CD14-positive monocyte (primary cell): ENCODE measurements at regions not wholly inside any gene's neighbourhood (a gene's known extent, or its start where the extent isn't known, plus 50 kb on each side); places are given as distances from the start of the nearest gene placed in this dataset.

Source experiments
- DNase-seq, 3 donors: peaks; one replicate each; pipeline ENCODE4 v3.0.0-alpha.2; 2011 to 2022
- H2AFZ ChIP-seq: 2 replicates; pipeline ENCODE4 v1.6.0; 2012; ENCODE audit warnings: mild to moderate bottlenecking, low read depth, low read length, inconsistent platforms; ENCODE audit not compliant: insufficient read depth, poor library complexity, severe bottlenecking
- H3K27ac ChIP-seq, 2 donors: 1 replicate in 1 of 2; 2 replicates in 1 of 2; pipeline ENCODE4 v1.5.1; 2012 to 2013; ENCODE audit warnings: low read length in 2 of 2, control low read depth in 1 of 2, inconsistent platforms in 1 of 2, low read depth in 1 of 2, mild to moderate bottlenecking in 1 of 2
- H3K27me3 ChIP-seq, 2 donors: one replicate each; pipeline versions ENCODE4 v1.6.0 to v1.6.1; 2011 to 2013; ENCODE audit warnings: low read length in 2 of 2; ENCODE audit not compliant: control insufficient read depth in 2 of 2, insufficient read depth in 2 of 2
- H3K36me3 ChIP-seq, 2 donors: replicated peaks in 1 of 2; 1 replicate in 1 of 2; 2 replicates in 1 of 2; pipeline versions ENCODE4 v1.5.1 to v1.6.1; 2012 to 2013; ENCODE audit warnings: low read length in 2 of 2, control low read depth in 1 of 2, inconsistent platforms in 1 of 2, mild to moderate bottlenecking in 1 of 2; ENCODE audit not compliant: insufficient read depth in 2 of 2, control insufficient read depth in 1 of 2
- H3K4me1 ChIP-seq, 2 donors: 1 replicate in 1 of 2; 2 replicates in 1 of 2; pipeline versions ENCODE4 v1.5.1 to v1.6.1; 2012 to 2013; ENCODE audit warnings: low read length in 2 of 2, control low read depth in 1 of 2, inconsistent platforms in 1 of 2, mild to moderate bottlenecking in 1 of 2, moderate library complexity in 1 of 2; ENCODE audit not compliant: insufficient read depth in 2 of 2, control insufficient read depth in 1 of 2
- H3K4me2 ChIP-seq: replicated peaks from 2 replicates; pipeline ENCODE3; 2012; ENCODE audit warnings: low read length, moderate library complexity, mild to moderate bottlenecking; ENCODE audit not compliant: poor library complexity, severe bottlenecking; ENCODE audit errors: extremely low read depth
- H3K4me3 ChIP-seq, 3 experiments: fragments of 200-600 bp in 1 of 3; sonication (generic) in 1 of 3; replicated peaks in 1 of 3; 1 replicate in 2 of 3; 2 replicates in 1 of 3; pipeline ENCODE4 v1.5.1; 2011 to 2013; ENCODE audit warnings: low read length in 3 of 3, mild to moderate bottlenecking in 3 of 3, control low read depth in 2 of 3, low read depth in 2 of 3, inconsistent platforms in 1 of 3, moderate library complexity in 1 of 3
- H3K79me2 ChIP-seq: 2 replicates; pipeline ENCODE4 v1.6.0; 2012; ENCODE audit warnings: mild to moderate bottlenecking, control low read depth, inconsistent platforms, low read length, moderate library complexity; ENCODE audit not compliant: insufficient read depth
- H3K9ac ChIP-seq: 2 replicates; pipeline ENCODE4 v1.6.0; 2017; ENCODE audit warnings: low read length, mild to moderate bottlenecking; ENCODE audit not compliant: insufficient read depth, poor library complexity, severe bottlenecking
- H3K9me3 ChIP-seq, 2 donors: replicated peaks in 1 of 2; 1 replicate in 1 of 2; 2 replicates in 1 of 2; pipeline versions ENCODE4 v1.5.1 to v1.6.1; 2012 to 2013; ENCODE audit warnings: low read length in 2 of 2, control low read depth in 1 of 2; ENCODE audit not compliant: control insufficient read depth in 1 of 2, insufficient read depth in 1 of 2
- H4K20me1 ChIP-seq: 2 replicates; pipeline ENCODE4 v1.6.0; 2012; ENCODE audit warnings: mild to moderate bottlenecking, low read length, control low read depth, moderate library complexity; ENCODE audit not compliant: insufficient read depth
- H3K27ac Mint-ChIP-seq, 7 donors: one replicate each; pipeline ENCODE4 v1.8.0; 2020; ENCODE audit warnings: mild to moderate bottlenecking in 7 of 7, mixed read lengths in 7 of 7, moderate library complexity in 6 of 7, inconsistent platforms in 2 of 7
- H3K27me3 Mint-ChIP-seq, 3 donors: one replicate each; pipeline ENCODE4 v1.8.0; 2021 to 2022; ENCODE audit warnings: low read depth in 3 of 3, mild to moderate bottlenecking in 3 of 3, mixed read lengths in 3 of 3, moderate library complexity in 3 of 3, inconsistent platforms in 1 of 3
- H3K36me3 Mint-ChIP-seq, 2 donors: one replicate each; pipeline ENCODE4 v1.8.0; 2020; ENCODE audit warnings: mixed read lengths in 2 of 2, inconsistent platforms in 1 of 2, mild to moderate bottlenecking in 1 of 2
- H3K4me1 Mint-ChIP-seq: one replicate; pipeline ENCODE4 v1.8.0; 2020; ENCODE audit warnings: mild to moderate bottlenecking, mixed read lengths
- H3K4me3 Mint-ChIP-seq, 2 donors: one replicate each; pipeline ENCODE4 v1.8.0; 2020; ENCODE audit warnings: mild to moderate bottlenecking in 2 of 2, mixed read lengths in 2 of 2, moderate library complexity in 1 of 2
- H3K9me3 Mint-ChIP-seq, 7 donors: one replicate each; pipeline ENCODE4 v1.8.0; 2020 to 2022; ENCODE audit warnings: mixed read lengths in 7 of 7, mild to moderate bottlenecking in 6 of 7, moderate library complexity in 6 of 7, inconsistent platforms in 2 of 7
- CTCF ChIP-seq: fragments of 200-600 bp; IDR thresholded peaks from one replicate; pipeline ENCODE4 v1.8.0; 2022; ENCODE audit warnings: antibody characterized with exemption, mild to moderate bottlenecking
- WGBS: methylation state at CpG from one replicate; pipeline ENCODE4 v1.1.5; 2013; ENCODE audit warnings: missing lambda C conversion rate; ENCODE audit not compliant: insufficient coverage; 5-methylcytosine and 5-hydroxymethylcytosine counted together
- intact Hi-C, 2 donors: fragments of 100-400 bp; cut with micrococcal nuclease; formaldehyde crosslinking; loops; one replicate each; pipeline versions ENCODE4 v1.15.0 to v1.15.1; 2023

DNA sequence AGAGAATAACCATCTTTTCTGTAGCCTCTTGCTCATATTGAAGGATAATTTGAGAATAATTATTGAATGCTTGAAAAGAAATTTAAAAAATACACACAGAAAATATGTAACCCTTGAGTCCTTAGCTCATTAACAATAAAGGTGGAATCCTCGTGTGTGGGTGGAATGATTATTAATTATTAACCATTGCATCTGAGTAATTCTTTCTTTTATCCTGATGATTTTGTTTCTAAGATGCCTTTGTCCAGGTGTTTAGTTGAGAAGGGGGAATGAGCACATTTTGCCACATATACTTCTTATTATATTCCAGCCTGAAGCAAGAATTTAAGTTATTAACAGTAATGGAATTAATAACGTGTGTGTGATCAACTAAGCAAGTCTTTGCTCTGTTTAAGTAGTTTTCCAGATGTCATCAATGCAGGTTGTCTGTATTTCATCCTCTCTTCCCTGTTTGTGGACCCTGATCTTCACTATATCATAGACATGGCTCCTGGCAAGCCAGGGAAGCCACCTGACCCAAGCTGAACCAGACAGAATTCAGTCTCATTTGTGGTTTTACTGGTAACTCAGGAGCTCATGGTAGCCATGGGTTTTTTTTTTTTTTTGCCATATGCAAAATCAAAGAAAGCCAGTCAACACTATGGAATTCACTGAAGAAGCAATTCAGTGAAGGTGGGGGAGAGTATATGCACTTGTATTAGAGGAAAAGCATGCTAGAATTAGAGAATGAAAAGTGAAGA lies 144.3 kb downstream of the KIF20B start:
- Mint-ChIP-seq H3K27me3 (peaks cover 2 to 4% (median 4%) of the 10 kb centered on the region in 3 donors), H3K4me1 (peaks cover 10% of the 10 kb centered on the region), H3K4me3 (no peak overlapping the region), H3K36me3 (no peaks in the 10 kb centered on the region), H3K9me3 (peaks cover 0 to 8% (median 5%) of the 10 kb centered on the region in 7 donors), H3K27ac (no peak overlapping the region)
- no peak for DNase-seq
- Histone ChIP-seq H4K20me1 (no peaks in the 10 kb centered on the region), H3K9ac (no peak overlapping the region), H3K4me2 (no peak overlapping the region), H3K4me1 (peaks cover 7 to 10% of the 10 kb centered on the region in 2 donors), H3K27ac (no peak overlapping the region), H3K79me2 (no peaks in the 10 kb centered on the region), H3K9me3 (peaks cover 0 to 5% of the 10 kb centered on the region in 2 donors), H3K27me3 (no peaks in the 10 kb centered on the region), H3K4me3 (no peak overlapping the region), H2AFZ (no peak overlapping the region), H3K36me3 (no peaks in the 10 kb centered on the region)
- no peak for TF ChIP-seq CTCF
- WGBS, result no CpG with 5 or more reads among the region's 2 CpGs
- intact Hi-C loops, result no loop called here

GRCh38 chr10:89846281-89846630 lies 144.9 kb downstream of the KIF20B start:
- peaks cover 7 to 10% of the 10 kb centered on the region in 2 donors for H3K4me1 ChIP-seq
- no peak overlapping the region for H3K4me3 Mint-ChIP-seq
- H3K9ac ChIP-seq, result no peak overlapping the region
- H3K36me3 ChIP-seq, result no peaks in the 10 kb centered on the region
- H3K4me2 ChIP-seq, result no peak overlapping the region
- no peak overlapping the region for H2AFZ ChIP-seq
- H3K27ac Mint-ChIP-seq, result no peak overlapping the region
- H3K79me2 ChIP-seq, result no peaks in the 10 kb centered on the region
- H3K36me3 Mint-ChIP-seq, result no peaks in the 10 kb centered on the region
- no peak for TF ChIP-seq CTCF
- H3K4me1 Mint-ChIP-seq, result peaks cover 10% of the 10 kb centered on the region
- no peaks in the 10 kb centered on the region for H3K27me3 ChIP-seq
- H3K9me3 ChIP-seq, result peaks cover 0 to 5% of the 10 kb centered on the region in 2 donors
- peaks cover 2 to 4% (median 4%) of the 10 kb centered on the region in 3 donors for H3K27me3 Mint-ChIP-seq
- H3K9me3 Mint-ChIP-seq, result peaks cover 0 to 8% (median 5%) of the 10 kb centered on the region in 7 donors
- no peak overlapping the region for H3K4me3 ChIP-seq
- no peak for DNase-seq
- intact Hi-C loops, result no loop called here
- H4K20me1 ChIP-seq, result no peaks in the 10 kb centered on the region
- H3K27ac ChIP-seq, result no peak overlapping the region
